MM.1S (cell line): ENCODE measurements at regions not wholly inside any gene's neighbourhood (a gene's known extent, or its start where the extent isn't known, plus 50 kb on each side); places are given as distances from the start of the nearest gene placed in this dataset.

ENCODE experiments used
- EZH2 ChIP-seq: fragments of 300-600 bp; sonication (generic); optimal IDR thresholded peaks from 2 replicates; pipeline ENCODE3; 2017; ENCODE audit warnings: low read depth, mild to moderate bottlenecking, antibody characterized with exemption, low read length, mixed read lengths
- EZH2phosphoT487 ChIP-seq: fragments of 300-600 bp; sonication (generic); IDR thresholded peaks from 2 replicates; pipeline ENCODE4 v1.6.1; 2018; ENCODE audit warnings: antibody characterized with exemption, low read length
- TF ChIP-seq, protein P1 (sequence below): fragments of 300-600 bp; sonication (generic); IDR thresholded peaks from 2 replicates; pipeline ENCODE4 v1.5.1; 2016; ENCODE audit warnings: antibody characterized with exemption, low read length, mixed read lengths

GRCh38 chr17:53971361-53971760, 148.6 kb downstream of the KIF2B start:
- TF ChIP-seq, protein P1, sequence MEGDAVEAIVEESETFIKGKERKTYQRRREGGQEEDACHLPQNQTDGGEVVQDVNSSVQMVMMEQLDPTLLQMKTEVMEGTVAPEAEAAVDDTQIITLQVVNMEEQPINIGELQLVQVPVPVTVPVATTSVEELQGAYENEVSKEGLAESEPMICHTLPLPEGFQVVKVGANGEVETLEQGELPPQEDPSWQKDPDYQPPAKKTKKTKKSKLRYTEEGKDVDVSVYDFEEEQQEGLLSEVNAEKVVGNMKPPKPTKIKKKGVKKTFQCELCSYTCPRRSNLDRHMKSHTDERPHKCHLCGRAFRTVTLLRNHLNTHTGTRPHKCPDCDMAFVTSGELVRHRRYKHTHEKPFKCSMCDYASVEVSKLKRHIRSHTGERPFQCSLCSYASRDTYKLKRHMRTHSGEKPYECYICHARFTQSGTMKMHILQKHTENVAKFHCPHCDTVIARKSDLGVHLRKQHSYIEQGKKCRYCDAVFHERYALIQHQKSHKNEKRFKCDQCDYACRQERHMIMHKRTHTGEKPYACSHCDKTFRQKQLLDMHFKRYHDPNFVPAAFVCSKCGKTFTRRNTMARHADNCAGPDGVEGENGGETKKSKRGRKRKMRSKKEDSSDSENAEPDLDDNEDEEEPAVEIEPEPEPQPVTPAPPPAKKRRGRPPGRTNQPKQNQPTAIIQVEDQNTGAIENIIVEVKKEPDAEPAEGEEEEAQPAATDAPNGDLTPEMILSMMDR: no peak
- TF ChIP-seq EZH2phosphoT487 (no peak), EZH2 (no peak)
